SW480 (cell line): ENCODE measurements at regions not wholly inside any gene's neighbourhood (a gene's known extent, or its start where the extent isn't known, plus 50 kb on each side); places are given as distances from the start of the nearest gene placed in this dataset.
A peak's percentile ranks its signal among the peaks of the same experiment; 100 is the strongest.

Experiments
- DNase-seq: peaks from one replicate; pipeline ENCODE4 v3.0.0-alpha.2; 2016; ENCODE audit warnings: low spot score

DNA sequence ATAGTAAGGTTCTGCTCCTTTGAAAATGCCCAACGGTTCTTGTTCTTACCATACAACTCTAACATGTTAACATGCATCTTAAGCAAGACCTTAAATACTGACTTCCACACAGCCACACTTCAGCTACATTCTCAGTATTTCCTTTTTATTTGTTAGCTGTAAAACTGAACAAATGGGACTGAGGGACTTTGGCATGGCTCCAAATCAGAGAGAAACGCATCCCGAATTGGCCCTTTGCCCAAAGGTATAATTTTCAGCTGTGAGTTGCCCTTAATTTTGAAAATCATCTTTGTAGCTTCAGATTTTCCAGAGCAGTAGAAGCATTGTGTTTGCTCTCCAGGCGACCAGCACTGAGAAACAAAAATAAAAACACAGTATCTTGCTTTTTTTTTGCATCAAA is 56.4 kb downstream of the NEUROD6 start:
- no peak for DNase-seq

DNA sequence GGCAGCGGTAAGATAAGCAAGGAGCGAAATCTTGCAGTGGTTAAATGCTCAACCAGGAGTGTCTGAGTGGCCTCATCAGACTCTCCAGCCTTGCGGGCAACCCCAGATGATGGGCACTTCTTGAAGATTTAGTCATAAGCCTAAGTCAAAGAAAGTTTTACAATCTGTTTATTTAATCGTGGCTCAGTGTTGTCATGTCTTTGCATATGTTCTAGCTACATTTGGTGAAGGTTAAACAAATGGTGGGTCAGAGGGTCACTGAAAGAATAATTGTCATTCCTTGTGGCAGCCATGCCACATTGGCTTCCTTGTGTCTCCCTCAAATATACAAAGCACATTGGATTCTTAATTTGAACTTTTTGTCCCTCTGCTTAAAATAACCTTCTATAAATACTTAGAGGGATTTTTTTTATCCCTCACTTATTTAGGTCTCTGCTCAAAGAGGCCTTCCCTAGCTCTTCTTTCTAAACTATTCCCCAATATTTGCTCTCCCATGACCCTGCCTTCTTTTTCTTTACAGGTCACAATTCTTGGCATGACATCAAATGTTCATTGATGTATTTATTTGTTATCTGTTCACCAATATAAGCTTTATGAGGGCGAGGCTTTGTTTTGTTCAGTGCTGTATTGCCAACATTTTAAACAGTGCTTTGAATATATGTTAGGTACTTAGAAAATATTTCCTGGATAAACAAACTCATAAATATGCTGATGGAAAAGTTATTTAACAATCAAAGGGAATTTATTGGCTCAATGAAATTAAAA is 68.7 kb downstream of the NEUROD6 start:
- DNase-seq: no peak

DNA sequence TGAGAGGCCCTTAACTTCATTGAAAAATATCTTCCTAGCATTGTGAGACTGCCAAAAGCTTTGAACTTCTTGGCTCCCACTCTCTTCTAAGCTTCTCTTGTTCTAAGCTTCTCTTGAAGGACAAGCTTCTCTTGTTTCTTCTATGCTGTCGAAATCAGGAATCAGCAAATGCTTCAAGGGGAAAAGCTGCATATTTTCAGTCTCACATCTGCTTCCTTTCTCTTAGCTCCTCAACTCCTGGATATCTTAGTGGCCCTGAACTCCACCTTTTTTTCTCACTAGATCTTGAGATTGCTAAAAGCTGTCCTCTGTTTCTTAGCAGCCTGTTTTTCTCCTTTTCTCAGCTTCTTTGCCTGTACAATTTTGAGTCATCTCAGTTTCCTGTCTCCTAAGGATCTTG is 73.0 kb downstream of the NEUROD6 start:
- DNase-seq: no peak

DNA sequence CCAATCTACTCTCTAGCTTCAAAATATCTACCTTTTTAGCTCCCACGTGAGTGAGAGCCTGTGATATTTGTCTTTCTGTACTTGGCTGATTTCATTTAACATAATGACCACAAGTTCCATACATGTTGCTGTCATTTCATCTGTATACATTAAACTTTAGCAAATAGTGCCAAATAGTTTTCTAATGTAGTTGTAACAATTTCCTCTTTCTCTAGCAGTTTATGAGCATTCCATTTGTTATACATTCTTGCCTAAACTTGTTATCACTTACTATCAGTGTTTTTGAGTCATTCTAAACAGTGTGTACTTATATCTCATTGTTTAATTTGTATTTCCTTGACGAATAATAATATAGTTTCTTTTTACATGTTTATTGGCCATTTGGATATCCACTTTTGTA is 77.2 kb downstream of the NEUROD6 start:
- DNase-seq: no peak

DNA sequence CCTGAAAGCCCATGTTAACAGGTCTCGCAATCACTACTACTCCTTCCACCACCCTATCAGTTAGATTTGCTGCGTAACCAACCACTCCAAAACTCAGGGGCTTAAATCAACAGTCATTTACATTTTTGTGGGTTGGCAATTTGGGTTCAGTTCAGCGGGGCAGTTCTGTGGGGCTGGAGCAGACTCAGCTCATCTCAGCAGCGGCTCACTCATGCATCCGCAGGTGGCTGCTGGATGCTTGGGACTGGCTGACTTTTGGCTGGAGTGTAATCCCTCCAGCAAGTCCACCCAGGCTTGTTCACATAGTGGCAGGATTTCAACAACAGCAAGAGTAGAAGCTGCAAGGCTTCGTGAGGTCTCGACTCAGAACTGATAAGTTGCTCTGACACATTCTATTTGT is 79.2 kb downstream of the NEUROD6 start:
- no peak for DNase-seq

DNA sequence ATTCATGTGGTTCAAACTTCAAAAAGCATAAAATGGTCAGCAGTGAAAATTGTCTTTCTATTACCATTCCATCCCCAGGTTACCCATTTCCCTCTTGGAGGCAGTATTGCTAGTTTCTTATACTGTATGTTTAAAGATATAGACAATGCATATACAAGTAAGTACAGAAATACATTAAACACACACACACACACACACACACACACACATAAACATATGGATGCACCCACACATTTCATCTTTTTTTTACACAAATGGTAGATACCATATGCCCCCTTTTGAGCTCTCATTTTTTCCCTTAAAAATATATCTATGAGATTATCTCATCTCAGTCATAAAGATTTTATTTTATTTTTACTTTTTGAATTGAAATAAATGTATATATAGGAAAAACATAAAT is 79.7 kb downstream of the NEUROD6 start:
- no peak for DNase-seq

DNA sequence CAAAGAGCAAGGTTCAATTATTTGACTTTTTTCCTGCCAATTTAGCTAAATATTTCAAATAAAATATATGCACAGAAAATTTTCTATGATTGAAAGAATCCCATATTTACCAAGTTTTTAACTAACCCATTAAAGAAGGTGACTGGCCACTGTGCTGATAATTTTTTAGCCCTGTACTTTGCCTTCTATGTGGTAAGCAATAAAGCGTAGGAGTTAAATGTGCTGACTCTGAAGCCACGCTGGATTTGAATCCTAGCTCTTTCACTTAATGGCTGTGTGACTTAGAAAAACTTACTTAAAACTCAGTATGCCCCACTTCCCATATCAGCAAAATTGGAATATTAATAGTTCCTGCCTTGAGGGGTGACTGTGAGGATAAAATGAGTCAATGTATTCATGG is 82.1 kb downstream of the NEUROD6 start:
- DNase-seq: no peak

DNA sequence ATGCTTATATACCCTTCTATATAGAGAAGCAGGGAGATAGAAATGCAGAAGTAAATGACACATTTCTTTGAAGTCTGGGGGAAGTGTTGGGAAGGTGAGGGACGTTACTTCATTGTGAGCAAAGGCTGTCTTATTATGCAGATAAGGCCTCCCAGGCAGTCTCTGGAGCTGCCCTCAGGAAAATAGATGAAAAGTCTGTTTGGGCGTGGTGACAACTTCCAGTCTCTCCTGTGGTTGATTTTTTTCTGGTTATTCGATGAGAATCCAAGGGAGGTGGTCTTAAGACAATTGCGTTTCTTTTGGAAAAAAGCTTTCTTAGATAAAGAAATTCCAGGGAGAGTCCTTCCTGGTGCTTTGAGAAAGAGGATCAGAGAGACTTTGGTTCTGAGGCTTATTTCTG is 84.0 kb downstream of the NEUROD6 start:
- no peak for DNase-seq

DNA sequence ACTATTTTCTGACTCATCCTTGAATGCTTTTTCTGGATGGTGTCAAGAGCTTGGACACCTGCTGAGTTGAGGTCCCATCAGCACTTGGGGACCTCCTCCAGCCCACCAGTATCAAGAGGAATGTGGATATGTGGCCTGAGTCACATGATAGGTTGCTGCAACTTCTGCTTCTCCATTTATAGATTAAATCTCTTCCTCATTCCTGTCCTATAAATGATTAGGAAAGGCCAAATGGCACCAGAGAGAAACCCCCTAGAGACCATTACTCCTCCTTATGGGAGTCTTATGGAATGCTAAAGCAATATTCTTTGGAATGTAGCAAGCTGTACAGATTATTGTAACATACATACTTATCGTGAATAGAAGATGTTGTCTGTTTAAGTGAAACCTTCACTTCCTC is 85.6 kb downstream of the NEUROD6 start:
- DNase-seq: no peak

DNA sequence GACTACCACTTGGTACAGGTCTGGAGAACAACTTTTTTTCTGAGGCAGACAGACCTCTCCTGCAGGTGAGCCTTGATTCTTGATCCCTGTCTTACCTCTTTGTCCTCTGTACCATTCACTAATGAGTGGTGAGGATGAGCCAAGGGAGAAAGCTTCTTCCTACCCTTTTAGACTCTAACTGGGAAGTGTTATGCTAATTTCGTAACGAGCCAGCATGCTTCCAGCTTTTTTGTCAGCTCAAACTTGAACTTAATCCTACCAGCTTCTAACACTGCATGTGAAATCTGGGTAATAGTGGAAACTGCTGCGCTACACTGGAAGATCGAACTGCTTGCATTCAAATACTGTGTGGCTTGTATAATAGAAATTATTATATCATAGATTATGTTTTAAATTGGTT is 87.0 kb downstream of the NEUROD6 start:
- DNase-seq: no peak

DNA sequence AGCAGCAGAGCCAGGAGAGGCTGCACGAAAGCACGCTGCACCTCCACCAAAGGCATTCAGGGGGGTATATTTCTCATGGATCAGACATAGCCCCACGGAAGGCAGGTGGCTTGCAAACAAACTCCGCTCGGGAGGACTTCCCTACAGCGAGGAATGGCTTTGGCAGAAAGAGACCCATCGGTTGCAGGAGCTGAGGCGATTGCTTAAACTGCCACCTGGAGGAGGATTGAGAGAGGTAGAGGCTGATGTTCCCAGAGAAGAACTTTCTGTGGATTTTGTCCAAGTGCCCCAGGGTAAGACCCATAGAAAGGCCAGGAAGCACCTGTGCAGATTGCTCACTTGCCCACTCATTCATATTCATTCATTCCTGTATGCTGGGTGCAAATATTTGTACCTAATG is 89.1 kb downstream of the NEUROD6 start:
- DNase-seq: no peak

DNA sequence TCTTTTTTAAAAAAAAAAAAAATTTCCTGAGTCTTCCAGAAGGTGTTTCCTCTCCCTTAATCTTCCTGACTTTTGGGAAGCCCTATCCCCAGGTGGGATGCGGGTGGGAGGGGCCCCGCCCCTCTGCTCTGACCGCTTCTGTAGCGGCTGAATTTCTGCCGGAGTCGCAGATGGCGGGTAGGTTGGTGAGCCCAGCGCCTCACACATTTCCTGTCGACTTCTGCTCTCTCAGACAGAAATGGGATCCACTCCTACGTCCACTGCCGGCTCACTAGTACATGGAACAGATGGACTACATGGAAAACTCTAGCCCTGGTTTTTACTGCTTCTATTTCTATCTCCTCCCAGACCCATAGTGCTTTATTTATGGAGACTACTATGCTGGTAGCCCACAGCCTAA is 90.9 kb downstream of the NEUROD6 start:
- DNase-seq: no peak

DNA sequence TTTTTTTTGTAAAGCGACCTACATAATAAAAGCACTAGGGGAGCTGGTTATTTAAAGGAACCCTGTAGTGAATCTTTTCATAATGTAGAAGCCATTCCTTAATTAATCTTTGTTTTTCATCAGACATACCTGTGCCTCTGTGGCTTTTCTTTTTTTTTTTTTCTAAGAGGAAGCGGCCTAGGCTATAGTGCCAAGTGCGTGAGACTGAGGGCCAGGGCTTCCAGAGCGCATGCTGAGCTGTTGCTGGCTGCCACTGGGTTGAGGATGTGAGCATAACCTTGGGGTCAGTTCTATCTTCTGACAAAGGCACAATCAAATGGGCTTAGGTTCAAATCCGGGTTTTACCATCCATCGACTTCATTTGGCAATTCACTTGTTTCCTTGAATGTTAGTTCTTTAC is 103.7 kb downstream of the NEUROD6 start:
- no peak for DNase-seq

DNA sequence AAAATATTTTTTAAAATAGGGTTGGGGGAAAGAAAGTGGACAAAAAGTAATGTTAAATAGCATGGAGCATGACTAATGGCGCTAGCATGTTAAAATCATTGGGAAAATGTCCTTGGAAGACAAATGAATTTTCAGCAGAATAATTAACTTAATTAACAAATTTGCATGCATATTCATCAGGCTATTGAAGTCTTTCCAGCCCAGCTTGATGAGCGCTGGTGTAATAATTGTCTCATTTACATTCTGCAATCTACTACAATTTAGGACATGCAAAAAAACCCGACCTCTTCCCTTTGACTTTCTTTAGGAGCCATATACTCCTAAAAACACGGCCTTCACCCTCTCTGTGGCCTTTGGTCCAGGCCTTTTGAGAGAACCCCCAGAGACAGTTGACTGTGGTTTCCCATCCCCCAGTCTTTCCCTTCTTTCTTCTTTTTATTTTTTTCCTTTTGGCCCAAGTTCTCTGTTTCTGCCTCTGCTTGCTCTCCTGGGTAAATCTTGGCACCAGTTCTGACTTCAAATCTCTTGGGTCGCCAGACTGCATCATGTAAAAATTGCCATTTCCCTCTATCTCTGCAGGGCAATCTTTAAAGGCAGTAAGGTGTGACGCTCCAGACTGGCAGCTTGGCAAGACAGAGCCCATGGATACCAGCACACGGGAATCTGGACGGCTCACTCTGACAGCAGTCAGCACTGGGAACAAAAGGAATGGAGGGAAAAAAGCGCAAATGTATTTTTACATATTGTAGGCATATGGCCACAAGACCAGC is 105.5 kb downstream of the NEUROD6 start:
- DNase-seq: no peak

DNA sequence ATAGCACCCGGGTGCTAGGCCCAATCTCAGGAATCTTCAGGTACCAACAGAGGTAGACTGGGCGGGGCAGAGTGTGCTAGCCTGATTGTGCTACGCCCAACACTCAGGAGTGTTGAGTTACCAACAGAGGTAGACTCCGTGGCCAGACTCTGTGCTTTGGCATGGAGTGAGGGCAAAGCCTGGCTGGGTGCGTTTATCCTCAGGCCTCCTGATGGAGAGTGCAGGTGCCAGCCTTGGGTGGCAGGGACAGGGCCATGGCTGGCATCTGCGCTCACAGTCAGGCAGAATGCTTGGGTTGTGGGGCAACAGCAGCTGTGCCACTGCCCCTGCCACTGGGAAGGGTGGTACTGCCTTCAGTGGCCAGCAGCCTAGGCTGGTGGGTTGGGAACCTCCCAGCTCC is 111.6 kb downstream of the NEUROD6 start:
- DNase-seq: no peak

DNA sequence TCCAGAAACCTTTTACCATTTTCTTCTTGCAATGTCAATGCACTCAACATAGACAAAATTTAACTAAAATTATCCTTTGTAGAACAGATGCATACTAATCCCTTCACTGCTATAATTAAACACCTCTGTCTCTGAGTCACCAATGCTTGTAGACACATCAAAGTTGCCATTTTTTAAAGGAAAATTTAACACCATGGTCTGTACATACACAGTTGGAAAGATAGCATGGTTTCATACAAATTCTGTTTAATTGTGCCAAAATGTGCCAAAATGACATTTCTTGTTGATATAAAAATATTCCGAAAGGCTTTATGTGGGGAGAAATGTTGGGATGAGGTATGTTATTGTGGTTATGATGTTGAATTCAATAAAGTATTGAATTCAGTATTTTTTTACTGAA is 125.8 kb downstream of the NEUROD6 start:
- DNase-seq: no peak

DNA sequence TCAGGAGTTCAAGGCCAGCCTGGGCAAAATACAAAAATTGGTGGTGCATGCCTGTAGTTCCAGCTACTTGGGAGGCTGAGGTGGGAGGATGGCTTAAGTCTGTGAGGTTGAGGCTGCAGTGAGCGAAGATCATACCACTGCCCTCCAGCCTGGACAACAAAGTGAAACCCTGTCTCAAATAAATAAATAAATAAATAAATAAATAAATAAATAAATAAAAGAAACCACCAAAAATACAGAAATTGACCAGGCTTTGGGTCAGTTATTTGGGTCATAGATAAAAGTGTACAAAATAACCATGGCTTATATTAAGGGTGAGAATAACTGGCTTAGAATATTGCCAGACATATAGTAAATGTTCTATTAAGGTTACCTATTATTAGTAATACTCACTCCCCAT is 129.2 kb downstream of the NEUROD6 start:
- no peak for DNase-seq

DNA sequence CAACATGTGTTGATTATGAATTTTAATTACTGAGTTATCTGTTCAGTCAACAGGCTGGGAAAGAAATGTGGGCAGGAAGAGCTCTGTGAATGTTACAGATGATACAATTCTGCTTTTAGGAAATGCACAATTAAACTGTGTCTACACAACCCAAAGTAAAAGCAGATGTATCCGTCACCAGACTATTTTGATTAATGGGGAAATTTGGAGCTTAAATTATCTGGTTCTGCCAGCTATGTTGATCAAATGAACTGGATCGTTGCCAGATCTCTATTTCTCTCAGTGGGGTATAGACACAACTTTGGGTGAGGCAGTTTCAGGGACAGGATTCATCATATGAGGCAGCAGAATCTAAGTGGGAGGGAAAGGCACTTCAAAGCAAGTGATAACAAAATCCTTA is 136.5 kb downstream of the NEUROD6 start:
- DNase-seq: no peak

DNA sequence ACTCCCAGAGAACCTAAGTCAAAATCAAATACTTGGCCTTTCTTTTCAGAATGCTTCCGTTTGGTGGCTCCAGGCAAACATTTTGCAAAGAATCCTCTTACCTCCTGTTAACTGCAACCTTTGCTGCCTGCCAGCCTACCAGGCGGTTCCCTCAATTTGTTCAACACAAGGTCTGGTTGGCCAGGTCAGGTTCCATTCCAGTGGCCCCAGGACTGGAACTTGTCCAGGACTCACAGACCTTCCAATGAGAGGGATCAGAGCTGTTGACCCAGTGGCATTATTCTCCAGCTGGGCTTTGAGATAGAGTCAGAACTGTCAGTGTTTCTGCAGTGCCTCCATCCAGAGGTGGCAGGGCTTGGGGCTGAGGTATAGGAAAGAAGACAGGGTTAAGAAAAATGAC is 137.0 kb downstream of the NEUROD6 start:
- no peak for DNase-seq

DNA sequence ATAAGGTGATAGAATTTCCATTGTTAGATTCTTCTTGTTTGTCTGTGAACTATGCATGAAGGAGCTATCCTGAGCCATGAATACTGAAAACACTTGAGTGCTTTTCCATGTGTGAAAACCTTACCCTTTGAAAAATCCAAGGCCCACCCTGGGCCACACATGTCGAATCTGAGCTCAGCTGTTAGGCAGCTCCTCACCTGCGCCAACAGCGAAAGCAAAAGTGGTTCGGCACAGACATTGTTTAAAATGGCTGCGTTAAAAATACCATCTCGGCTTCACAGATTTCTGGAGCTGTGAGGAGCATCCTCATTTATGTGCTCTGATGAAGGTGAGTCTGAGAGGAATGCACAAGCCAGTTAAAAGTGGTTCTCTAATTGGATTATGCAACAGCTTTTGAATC is 137.7 kb downstream of the NEUROD6 start:
- DNase-seq: no peak

DNA sequence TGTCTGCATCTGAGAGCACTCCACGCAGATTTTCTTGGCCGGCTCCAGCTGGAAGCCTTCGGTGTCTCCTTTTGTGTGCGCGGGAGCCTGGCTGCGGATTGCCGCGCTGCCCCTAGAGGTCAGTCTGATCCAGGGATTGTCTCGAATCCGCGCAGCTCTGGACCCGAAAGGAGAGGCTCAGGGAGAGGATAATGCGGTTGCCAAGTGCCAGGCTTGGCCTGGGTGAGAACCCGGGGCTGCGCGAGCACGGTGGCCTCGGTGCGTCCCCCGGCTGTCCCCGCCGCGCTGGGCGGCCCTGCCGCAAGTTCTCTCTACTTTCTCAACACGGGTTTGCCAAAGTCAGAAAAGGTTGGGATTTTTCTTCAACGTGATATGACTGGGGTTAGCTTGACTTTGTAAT is 140.9 kb downstream of the ADCYAP1R1 start:
- peak; percentile 74 for DNase-seq

DNA sequence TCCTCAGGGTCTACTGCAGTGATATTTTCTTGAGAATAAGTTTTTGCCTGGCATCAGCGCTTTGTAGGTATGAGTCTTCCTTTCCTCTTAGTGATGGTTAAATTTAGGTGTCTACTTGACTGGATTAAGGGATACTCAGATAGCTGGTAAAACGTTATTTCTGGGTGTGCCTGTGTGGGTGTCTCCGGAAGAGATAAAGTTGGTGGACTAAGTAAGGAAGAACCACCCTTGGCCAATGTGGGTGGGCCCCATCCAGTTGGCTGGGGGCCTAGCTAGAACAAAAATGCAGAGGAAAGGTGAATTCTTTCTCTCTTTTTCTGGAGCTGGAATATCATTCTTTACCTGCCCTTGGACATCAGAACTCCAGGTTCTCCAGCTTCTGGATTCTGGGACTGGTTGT is 138.8 kb downstream of the ADCYAP1R1 start:
- no peak for DNase-seq

DNA sequence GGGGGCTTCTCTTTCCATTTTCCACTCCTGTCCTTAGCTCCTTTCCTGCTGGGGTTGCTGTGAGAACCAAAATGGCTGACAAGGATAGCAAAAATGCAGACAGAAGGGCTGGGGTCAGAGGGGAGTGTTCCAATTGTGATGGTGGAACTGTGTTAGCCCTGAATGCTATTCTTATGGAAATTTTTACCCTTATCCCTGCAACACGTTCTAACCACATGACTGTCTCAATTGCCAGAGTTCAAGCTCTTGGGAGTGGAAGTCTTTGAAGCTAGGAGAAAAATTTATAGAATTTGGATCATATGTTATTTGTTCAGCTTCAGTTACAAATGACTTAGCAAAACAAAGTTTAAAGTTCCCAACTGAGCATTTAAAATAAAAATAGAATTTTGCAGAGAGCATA is 134.1 kb downstream of the ADCYAP1R1 start:
- no peak for DNase-seq

DNA sequence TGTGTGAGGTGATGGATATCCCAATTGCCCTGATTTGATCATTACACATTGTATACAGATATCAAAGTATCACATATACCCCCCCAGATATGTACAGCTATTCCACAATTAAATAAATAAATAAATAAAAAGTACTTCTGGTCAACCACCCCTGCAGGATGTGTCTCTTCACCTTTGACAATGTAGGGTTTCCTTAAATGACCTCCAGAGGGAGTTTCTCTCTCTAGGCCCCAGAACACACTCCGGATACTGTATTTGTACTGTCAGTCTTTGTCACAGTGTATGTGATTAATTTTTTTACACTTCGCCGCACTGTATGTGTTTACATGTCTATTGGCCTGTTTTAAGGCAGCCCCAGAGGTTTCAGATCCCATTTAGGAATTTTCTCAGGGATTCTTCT is 123.6 kb downstream of the ADCYAP1R1 start:
- peak; percentile 41 for DNase-seq
